Right lobe of liver (tissue), 6 donors: ENCODE measurements at regions not wholly inside any gene's neighbourhood (a gene's known extent, or its start where the extent isn't known, plus 50 kb on each side); places are given as distances from the start of the nearest gene placed in this dataset.

Experiments used
- ATAC-seq, 4 donors: fragments of 200-7000 bp; cut with Tn5 transposase; one replicate each; pipeline ENCODE4 v1.9.1; 2020; ENCODE audit warnings: mild to moderate bottlenecking in 4 of 4, moderate library complexity in 4 of 4
- DNase-seq, 3 donors: peaks; one replicate each; pipeline ENCODE4 v3.0.0-alpha.2; 2020
- H3K27ac ChIP-seq, 3 donors: fragments of 200-600 bp; one replicate each; pipeline ENCODE4 v1.8.0; 2022
- H3K27me3 ChIP-seq, 2 donors: fragments of 200-600 bp; one replicate each; pipeline ENCODE4 v1.8.0; 2022
- H3K36me3 ChIP-seq, 4 donors: fragments of 200-600 bp; sonication (generic) in 1 of 4; one replicate each; pipeline versions ENCODE4 v1.5.1 to v1.8.0; 2017 to 2022; ENCODE audit warnings: control low read depth in 1 of 4
- H3K4me1 ChIP-seq, 4 donors: fragments of 200-600 bp; sonication (generic) in 1 of 4; one replicate each; pipeline versions ENCODE4 v1.5.1 to v1.8.0; 2017 to 2022; ENCODE audit warnings: control low read depth in 1 of 4
- H3K4me3 ChIP-seq, 3 donors: fragments of 200-600 bp; one replicate each; pipeline ENCODE4 v1.8.0; 2022
- H3K9me3 ChIP-seq, 4 donors: fragments of 200-600 bp; sonication (generic) in 1 of 4; one replicate each; pipeline versions ENCODE4 v1.5.1 to v1.8.0; 2017 to 2022; ENCODE audit warnings: control low read depth in 1 of 4
- POLR2A ChIP-seq: fragments of 450-650 bp; IDR thresholded peaks from one replicate; pipeline ENCODE4 v1.6.1; 2017; ENCODE audit warnings: antibody characterized with exemption, mild to moderate bottlenecking
- whole genome bisulfite sequencing: methylation state at CpG from one replicate; pipeline ENCODE4 v1.1.6; 2018; ENCODE audit warnings: low coverage, low lambda C conversion rate; ENCODE audit not compliant: insufficient coverage; ENCODE audit errors: missing lambda C conversion rate; 5-methylcytosine and 5-hydroxymethylcytosine counted together
- intact Hi-C, 2 donors: fragments of 100-400 bp; cut with DNase I; formaldehyde crosslinking; loops; one replicate each; pipeline versions ENCODE4 v1.11.2 to v1.14.1; 2022
- TF ChIP-seq, protein P1 (sequence below), 4 donors: fragments of 200-600 bp in 3 of 4; fragments of 450-650 bp in 1 of 4; IDR thresholded peaks; one replicate each; pipeline versions ENCODE4 v1.5.1 to v1.8.0; 2016 to 2022; ENCODE audit warnings: antibody characterized with exemption in 4 of 4, mild to moderate bottlenecking in 2 of 4
- donor health status: DM: no; HTN: yes; CAD: no.
- donor health status: DM: no; HTN: no; CAD: no.
- donor health status: DM: no; HTN: no; CAD: no.
- donor health status: DM: no; HTN: yes; CAD: no.
- donor health status: DM: no; HTN: yes; CAD: no.

DNA sequence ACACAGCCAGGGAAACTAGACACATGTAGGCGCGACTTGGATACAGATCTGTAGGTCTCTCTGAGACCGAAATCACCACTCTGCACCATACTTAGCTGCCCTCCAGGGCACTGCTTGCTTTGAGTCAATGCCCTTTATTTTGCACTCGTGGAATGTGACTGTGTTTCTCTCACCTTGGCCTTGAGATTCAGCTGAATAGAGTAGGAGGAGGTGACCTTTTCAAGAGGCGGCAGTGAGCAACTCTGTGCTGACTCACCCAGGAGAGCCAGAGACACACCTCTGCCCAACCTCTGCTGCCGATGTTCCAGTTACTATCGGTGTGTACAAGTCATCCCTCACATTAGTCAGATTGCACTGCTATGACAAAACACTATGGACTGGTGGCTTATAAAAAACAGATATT is 583.4 kb downstream of the VRK1 start:
- TF ChIP-seq, protein P1, sequence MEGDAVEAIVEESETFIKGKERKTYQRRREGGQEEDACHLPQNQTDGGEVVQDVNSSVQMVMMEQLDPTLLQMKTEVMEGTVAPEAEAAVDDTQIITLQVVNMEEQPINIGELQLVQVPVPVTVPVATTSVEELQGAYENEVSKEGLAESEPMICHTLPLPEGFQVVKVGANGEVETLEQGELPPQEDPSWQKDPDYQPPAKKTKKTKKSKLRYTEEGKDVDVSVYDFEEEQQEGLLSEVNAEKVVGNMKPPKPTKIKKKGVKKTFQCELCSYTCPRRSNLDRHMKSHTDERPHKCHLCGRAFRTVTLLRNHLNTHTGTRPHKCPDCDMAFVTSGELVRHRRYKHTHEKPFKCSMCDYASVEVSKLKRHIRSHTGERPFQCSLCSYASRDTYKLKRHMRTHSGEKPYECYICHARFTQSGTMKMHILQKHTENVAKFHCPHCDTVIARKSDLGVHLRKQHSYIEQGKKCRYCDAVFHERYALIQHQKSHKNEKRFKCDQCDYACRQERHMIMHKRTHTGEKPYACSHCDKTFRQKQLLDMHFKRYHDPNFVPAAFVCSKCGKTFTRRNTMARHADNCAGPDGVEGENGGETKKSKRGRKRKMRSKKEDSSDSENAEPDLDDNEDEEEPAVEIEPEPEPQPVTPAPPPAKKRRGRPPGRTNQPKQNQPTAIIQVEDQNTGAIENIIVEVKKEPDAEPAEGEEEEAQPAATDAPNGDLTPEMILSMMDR (IDR thresholded peaks at IDR 0.05): no peak
- TF ChIP-seq POLR2A: no peak
- Histone ChIP-seq H3K27ac (no peak overlapping the region), H3K9me3 (no peaks in the 10 kb centered on the region), H3K36me3 (no peaks in the 10 kb centered on the region), H3K4me3 (no peak overlapping the region), H3K4me1 (no peaks in the 10 kb centered on the region), H3K27me3 (no peaks in the 10 kb centered on the region)
- WGBS: 58% methylated on average over 5 of the region's 7 CpGs
- DNase-seq (no peak), ATAC-seq (no peak)
- intact Hi-C loops: no loop called here

DNA sequence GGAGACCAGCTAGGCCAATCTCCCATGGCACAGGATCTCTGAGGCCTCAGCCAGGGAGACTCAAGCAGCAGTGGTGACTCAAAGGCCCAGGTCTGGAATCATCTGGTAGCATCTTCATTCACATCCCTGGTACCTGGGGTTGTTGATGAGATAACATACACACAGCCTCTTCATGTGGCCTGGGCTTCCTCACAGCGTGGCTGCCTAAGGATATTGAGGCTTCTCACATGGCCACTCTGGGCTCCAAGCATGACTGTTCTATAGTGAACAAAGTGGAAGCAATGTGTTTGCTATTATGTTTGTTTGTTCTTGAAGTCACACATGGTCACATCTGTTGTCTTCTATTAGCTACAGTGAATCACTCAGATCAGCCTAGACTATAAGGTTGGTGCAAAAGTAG is 584.1 kb downstream of the VRK1 start:
- H3K9me3 ChIP-seq: no peaks in the 10 kb centered on the region
- H3K27ac ChIP-seq: no peak overlapping the region
- intact Hi-C loops: no loop called here
- no peaks in the 10 kb centered on the region for H3K36me3 ChIP-seq
- no peaks in the 10 kb centered on the region for H3K4me1 ChIP-seq
- WGBS: no CpG with 5 or more reads among the region's 1 CpG
- TF ChIP-seq, protein P1 (IDR thresholded peaks at IDR 0.05): no peak
- no peak for TF ChIP-seq POLR2A
- no peaks in the 10 kb centered on the region for H3K27me3 ChIP-seq
- no peak for ATAC-seq
- DNase-seq: no peak
- H3K4me3 ChIP-seq: no peak overlapping the region

DNA sequence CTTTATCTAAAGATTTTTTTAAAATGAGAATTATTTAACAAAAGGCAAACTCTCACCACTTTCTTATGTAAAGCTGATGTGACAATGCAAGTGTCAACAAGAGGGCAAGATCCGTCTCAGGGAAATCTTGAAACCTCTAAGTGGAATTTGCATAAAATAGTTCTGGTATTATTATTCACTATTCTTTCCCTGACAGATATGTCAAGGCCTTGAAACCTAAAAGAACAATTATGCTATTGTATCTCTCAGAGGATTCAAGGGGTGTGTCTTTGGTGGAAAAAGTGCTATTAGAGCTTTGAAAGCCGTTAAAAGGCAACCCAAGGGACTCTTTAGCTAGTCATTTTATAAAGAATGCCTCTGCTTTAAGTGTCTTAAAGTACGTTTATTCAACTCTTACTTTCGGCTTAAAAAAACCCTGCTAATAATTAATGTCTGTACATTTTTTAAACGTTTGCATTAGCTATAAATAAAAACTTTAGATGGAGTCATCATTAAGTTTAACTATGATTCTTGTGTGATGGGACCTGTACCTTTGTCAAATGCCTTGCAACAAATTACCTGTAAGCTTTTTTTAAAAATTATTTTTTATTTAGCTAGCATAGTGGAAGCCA is 585.5 kb downstream of the VRK1 start:
- ATAC-seq (no peak), DNase-seq (no peak)
- 40% methylated on average over 5 of the region's 5 CpGs for WGBS
- Histone ChIP-seq H3K36me3 (no peaks in the 10 kb centered on the region), H3K27ac (no peak overlapping the region), H3K4me1 (no peaks in the 10 kb centered on the region), H3K9me3 (no peaks in the 10 kb centered on the region), H3K4me3 (no peak overlapping the region), H3K27me3 (no peaks in the 10 kb centered on the region)
- intact Hi-C loops: no loop called here
- TF ChIP-seq, protein P1 (IDR thresholded peaks at IDR 0.05): no peak
- TF ChIP-seq POLR2A: no peak

DNA sequence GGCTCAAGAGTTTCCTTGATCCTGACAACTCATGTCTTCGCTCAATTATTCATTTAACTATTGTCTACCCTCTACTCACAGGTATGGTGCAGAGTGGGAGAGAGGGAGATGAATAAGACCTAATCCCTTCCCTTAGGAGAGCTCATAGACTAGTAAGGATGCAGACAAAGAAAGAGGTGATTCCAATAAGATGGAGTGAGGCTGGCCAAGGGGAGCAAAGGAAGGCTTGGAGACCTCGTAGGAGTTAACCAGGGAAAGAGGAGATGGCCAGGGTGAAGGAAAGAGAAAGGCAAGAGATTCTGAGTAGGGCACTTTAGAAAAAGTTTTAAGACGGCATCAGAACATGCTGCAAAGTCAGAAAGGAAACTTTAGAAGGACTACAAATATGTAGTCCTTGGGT is 588.5 kb downstream of the VRK1 start:
- 55% methylated on average over 3 of the region's 3 CpGs for WGBS
- DNase-seq (no peak), ATAC-seq (no peak)
- intact Hi-C loops: no loop called here
- Histone ChIP-seq H3K4me3 (no peak overlapping the region), H3K36me3 (no peaks in the 10 kb centered on the region), H3K9me3 (no peaks in the 10 kb centered on the region), H3K27me3 (no peaks in the 10 kb centered on the region), H3K27ac (no peak overlapping the region), H3K4me1 (no peaks in the 10 kb centered on the region)
- TF ChIP-seq, protein P1 (IDR thresholded peaks at IDR 0.05): no peak
- no peak for TF ChIP-seq POLR2A
